IMR-90 (cell line): ENCODE measurements at regions not wholly inside any gene's neighbourhood (a gene's known extent, or its start where the extent isn't known, plus 50 kb on each side); places are given as distances from the start of the nearest gene placed in this dataset.

Source experiments
- ATAC-seq: fragments of 200-7000 bp; cut with Tn5 transposase; 2 replicates; pipeline ENCODE4 v1.9.1; 2020; ENCODE audit warnings: low read depth, mild to moderate bottlenecking, moderate library complexity
- BruUV-seq: library from RNA; stranded (reverse); fragments of 400-500 nt; replicated peaks from 2 replicates; lab custom pipeline; 2021; lab: Mats Ljungman, UMichigan
- CTCF ChIA-PET: fragments of 300-600 bp; formaldehyde crosslinking; extraction: SDS; loops from one replicate; lab custom pipeline; 2021; ENCODE audit warnings: antibody characterized with exemption; lab: Yijun Ruan, JAX
- POLR2A ChIA-PET: fragments of 300-600 bp; sonication (Branson Sonifier 250); formaldehyde crosslinking; loops from one replicate; lab custom pipeline; 2022; ENCODE audit warnings: antibody characterized with exemption; ENCODE audit not compliant: unreplicated experiment; lab: Charles Lee
- DNase-seq: peaks from one replicate; pipeline ENCODE4 v3.0.0; 2013
- H2AFZ ChIP-seq: replicated peaks from 2 replicates; pipeline ENCODE3; 2013; ENCODE audit warnings: low read length, mild to moderate bottlenecking; ENCODE audit not compliant: poor library complexity
- H2AK5ac ChIP-seq: 2 replicates; pipeline ENCODE4 v1.6.1; 2013; ENCODE audit warnings: low read depth, low read length, inconsistent platforms
- H2AK9ac ChIP-seq: replicated peaks from 2 replicates; pipeline ENCODE3; 2013; ENCODE audit warnings: mild to moderate bottlenecking, low read depth, low read length, moderate library complexity; ENCODE audit not compliant: poor library complexity
- H2BK120ac ChIP-seq: 2 replicates; pipeline ENCODE4 v1.6.1; 2013; ENCODE audit warnings: low read depth, low read length, inconsistent platforms
- H2BK15ac ChIP-seq: 3 replicates; pipeline ENCODE4 v1.6.1; 2013; ENCODE audit warnings: low read depth, low read length, inconsistent platforms
- H2BK20ac ChIP-seq: 2 replicates; pipeline ENCODE4 v1.6.1; 2013; ENCODE audit warnings: low read depth, mild to moderate bottlenecking, inconsistent platforms, low read length, moderate library complexity
- H2BK5ac ChIP-seq: 2 replicates; pipeline ENCODE4 v1.6.1; 2013; ENCODE audit warnings: mild to moderate bottlenecking, low read depth, low read length, inconsistent platforms; ENCODE audit not compliant: poor library complexity, severe bottlenecking
- H3K14ac ChIP-seq: replicated peaks from 2 replicates; pipeline ENCODE4 v1.6.1; 2013; ENCODE audit warnings: low read depth, low read length, inconsistent platforms
- H3K18ac ChIP-seq: 2 replicates; pipeline ENCODE4 v1.6.1; 2013; ENCODE audit warnings: low read depth, low read length, control low read depth
- H3K23ac ChIP-seq: 2 replicates; pipeline ENCODE4 v1.6.1; 2013; ENCODE audit warnings: low read depth, low read length, inconsistent platforms
- H3K27ac ChIP-seq: 2 replicates; pipeline ENCODE4 v1.5.1; 2013; ENCODE audit warnings: mild to moderate bottlenecking, control low read depth, low read length; ENCODE audit not compliant: insufficient read depth
- H3K27me3 ChIP-seq: 2 replicates; pipeline ENCODE4 v1.6.1; 2013; ENCODE audit warnings: low read length; ENCODE audit not compliant: control insufficient read depth, insufficient read depth
- H3K36me3 ChIP-seq: 2 replicates; pipeline ENCODE4 v1.6.1; 2013; ENCODE audit warnings: low read length, mixed read lengths; ENCODE audit not compliant: control insufficient read depth, insufficient read depth
- H3K4ac ChIP-seq: 2 replicates; pipeline ENCODE4 v1.6.1; 2013; ENCODE audit warnings: low read depth, low read length, inconsistent platforms
- H3K4me1 ChIP-seq: 2 replicates; pipeline ENCODE4 v1.6.1; 2013; ENCODE audit warnings: low read length, mixed read lengths; ENCODE audit not compliant: control insufficient read depth, insufficient read depth
- H3K4me2 ChIP-seq: 2 replicates; pipeline ENCODE4 v1.6.1; 2013; ENCODE audit warnings: low read depth, mild to moderate bottlenecking, control low read depth, low read length, moderate library complexity
- H3K4me3 ChIP-seq: 2 replicates; pipeline ENCODE4 v1.5.1; 2013; ENCODE audit warnings: low read depth, mild to moderate bottlenecking, control low read depth, low read length, moderate library complexity; ENCODE audit not compliant: insufficient read depth
- H3K56ac ChIP-seq: 2 replicates; pipeline ENCODE4 v1.6.1; 2013; ENCODE audit warnings: low read length, inconsistent platforms; ENCODE audit not compliant: insufficient read depth; ENCODE audit errors: extremely low read depth
- H3K79me1 ChIP-seq, 2 experiments: 2 replicates each; pipeline ENCODE4 v1.6.1; 2013; ENCODE audit warnings: low read length in 2 of 2, inconsistent platforms in 1 of 2, low read depth in 1 of 2
- H3K9ac ChIP-seq: 2 replicates; pipeline ENCODE4 v1.6.1; 2013; ENCODE audit warnings: low read depth, low read length, control low read depth
- H3K9me1 ChIP-seq: 2 replicates; pipeline ENCODE4 v1.6.1; 2013; ENCODE audit warnings: low read length, inconsistent platforms; ENCODE audit not compliant: insufficient read depth
- H3K9me3 ChIP-seq: 2 replicates; pipeline ENCODE4 v1.6.1; 2013; ENCODE audit warnings: low read length; ENCODE audit not compliant: control insufficient read depth, insufficient read depth
- H4K20me1 ChIP-seq: 2 replicates; pipeline ENCODE4 v1.6.1; 2013; ENCODE audit warnings: low read length, inconsistent platforms; ENCODE audit not compliant: insufficient read depth
- H4K5ac ChIP-seq: 2 replicates; pipeline ENCODE4 v1.6.1; 2013; ENCODE audit warnings: mild to moderate bottlenecking, low read depth, low read length, control low read depth
- H4K8ac ChIP-seq, 2 experiments: 2 replicates each; pipeline ENCODE4 v1.6.1; 2013; ENCODE audit warnings: low read depth in 2 of 2, low read length in 2 of 2, control low read depth in 1 of 2, inconsistent platforms in 1 of 2
- H4K91ac ChIP-seq: 2 replicates; pipeline ENCODE4 v1.6.1; 2013; ENCODE audit warnings: low read depth, low read length, inconsistent platforms; ENCODE audit not compliant: insufficient read depth
- BHLHE40 ChIP-seq: fragments of 150-350 bp; IDR thresholded peaks from 2 replicates; pipeline ENCODE4 v1.6.1; 2016; ENCODE audit warnings: mild to moderate bottlenecking, low read depth, low read length
- CEBPB ChIP-seq: IDR thresholded peaks from 2 replicates; pipeline ENCODE4 v1.6.1; 2012; ENCODE audit warnings: low read depth, low read length, improper control_type of control experiment
- CHD1 ChIP-seq: IDR thresholded peaks from 2 replicates; pipeline ENCODE4 v1.6.1; 2012; ENCODE audit warnings: low read depth, low read length, improper control_type of control experiment
- FOS ChIP-seq: fragments of 150-350 bp; IDR thresholded peaks from 2 replicates; pipeline ENCODE4 v1.6.1; 2016; ENCODE audit warnings: low read depth, low read length
- MAFK ChIP-seq: IDR thresholded peaks from 2 replicates; pipeline ENCODE4 v1.6.1; 2012; ENCODE audit warnings: low read depth, low read length, improper control_type of control experiment
- MAZ ChIP-seq: IDR thresholded peaks from 2 replicates; pipeline ENCODE4 v1.6.1; 2012; ENCODE audit warnings: low read depth, mild to moderate bottlenecking, low read length, improper control_type of control experiment, moderate library complexity, borderline replicate concordance
- MXI1 ChIP-seq: IDR thresholded peaks from 2 replicates; pipeline ENCODE4 v1.6.1; 2012; ENCODE audit warnings: low read depth, mild to moderate bottlenecking, low read length, moderate library complexity, borderline replicate concordance
- NFE2L2 ChIP-seq: fragments of 150-350 bp; IDR thresholded peaks from 2 replicates; pipeline ENCODE4 v1.6.1; 2016; ENCODE audit warnings: low read depth, mild to moderate bottlenecking, low read length
- POLR2A ChIP-seq: IDR thresholded peaks from 2 replicates; pipeline ENCODE4 v1.6.1; 2012; ENCODE audit warnings: mild to moderate bottlenecking, low read depth, low read length
- RAD21 ChIP-seq: IDR thresholded peaks from 2 replicates; pipeline ENCODE4 v1.6.1; 2012; ENCODE audit warnings: low read length, improper control_type of control experiment
- RCOR1 ChIP-seq: IDR thresholded peaks from 2 replicates; pipeline ENCODE4 v1.6.1; 2012; ENCODE audit warnings: mild to moderate bottlenecking, low read length, improper control_type of control experiment; ENCODE audit not compliant: insufficient replicate concordance
- RFX5 ChIP-seq: IDR thresholded peaks from 2 replicates; pipeline ENCODE4 v1.8.0; 2012; ENCODE audit warnings: low read depth, mild to moderate bottlenecking, low read length, moderate library complexity
- SMC3 ChIP-seq: fragments of 150-350 bp; IDR thresholded peaks from 2 replicates; pipeline ENCODE4 v1.6.1; 2016; ENCODE audit warnings: low read depth, mild to moderate bottlenecking, antibody characterized with exemption, low read length, moderate library complexity
- WGBS, 2 experiments: methylation state at CpG; one replicate each; pipeline versions ENCODE4 v1.1.5 to v1.1.7; 2013; ENCODE audit warnings: missing lambda C conversion rate in 2 of 2; ENCODE audit not compliant: insufficient read length in 1 of 2; ENCODE audit errors: extremely low coverage in 2 of 2; 5-methylcytosine and 5-hydroxymethylcytosine counted together
- dilution Hi-C: fragments of 300-500 bp; cut with HindIII; formaldehyde crosslinking; loops from one replicate; pipeline ENCODE4 v1.14.3; 2018; ENCODE audit warnings: low sequenced_read_pairs; ENCODE audit not compliant: unreplicated experiment
- in situ Hi-C: fragments of 300-500 bp; cut with MboI; formaldehyde crosslinking; loops from 3 replicates; pipeline ENCODE4 v1.14.3; 2019; ENCODE audit warnings: low sequenced_read_pairs, inconsistent platforms, mixed read lengths
- intact Hi-C: fragments of 100-400 bp; cut with micrococcal nuclease; formaldehyde crosslinking; loops from 2 replicates; pipeline ENCODE4 v1.10.0; 2022
- TF ChIP-seq, protein P1 (sequence below): fragments of 150-350 bp; IDR thresholded peaks from 2 replicates; pipeline ENCODE4 v1.6.1; 2016; ENCODE audit warnings: low read depth, mild to moderate bottlenecking, low read length, moderate library complexity, borderline replicate concordance
- TF ChIP-seq, protein P2 (sequence below): fragments of 150-350 bp; IDR thresholded peaks from 2 replicates; pipeline ENCODE4 v1.6.1; 2017; ENCODE audit warnings: mild to moderate bottlenecking, antibody characterized with exemption, low read length, low read depth
- TF ChIP-seq, protein P3 (sequence below): conservative IDR thresholded peaks from 2 replicates; pipeline ENCODE4 v1.5.1; 2012; ENCODE audit warnings: mild to moderate bottlenecking, low read depth, low read length, improper control_type of control experiment

DNA sequence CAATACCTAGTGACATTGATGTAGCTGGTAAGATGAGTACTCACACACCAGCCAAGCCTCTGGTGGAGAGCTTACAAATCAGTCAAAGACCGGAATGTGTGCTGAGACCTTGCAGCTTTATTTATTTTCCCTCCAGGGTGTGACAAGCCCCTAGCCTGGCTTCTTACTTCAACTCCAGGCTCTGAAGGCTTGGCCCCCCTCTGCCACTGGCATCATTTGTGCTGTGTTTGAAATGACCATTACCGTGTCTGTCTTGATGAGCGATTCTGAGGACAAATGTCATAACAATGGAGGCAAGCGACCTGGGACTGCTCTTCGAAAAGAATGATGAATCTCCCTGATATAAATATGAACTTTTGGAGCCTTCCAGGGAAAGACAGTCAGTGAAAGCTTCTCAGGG, 749.9 kb upstream of the HS6ST1 start:
- H2AK9ac ChIP-seq = no peak overlapping the region
- no peaks in the 10 kb centered on the region for H4K20me1 ChIP-seq
- in situ Hi-C loops = no loop called here
- BruUV-seq = no TSS peak
- H3K36me3 ChIP-seq = no peaks in the 10 kb centered on the region
- POLR2A ChIA-PET = no interaction called here
- H3K56ac ChIP-seq = no peak overlapping the region
- H3K23ac ChIP-seq = no peak overlapping the region
- no peaks in the 10 kb centered on the region for H3K4me1 ChIP-seq
- no peak overlapping the region for H3K14ac ChIP-seq
- dilution Hi-C loops = no loop called here
- H2AFZ ChIP-seq = no peak overlapping the region
- no peak overlapping the region for H3K27ac ChIP-seq
- H3K9ac ChIP-seq = no peak overlapping the region
- H2AK5ac ChIP-seq = no peak overlapping the region
- TF ChIP-seq MAZ = no peak
- no peak for TF ChIP-seq CHD1
- TF ChIP-seq, protein P1, sequence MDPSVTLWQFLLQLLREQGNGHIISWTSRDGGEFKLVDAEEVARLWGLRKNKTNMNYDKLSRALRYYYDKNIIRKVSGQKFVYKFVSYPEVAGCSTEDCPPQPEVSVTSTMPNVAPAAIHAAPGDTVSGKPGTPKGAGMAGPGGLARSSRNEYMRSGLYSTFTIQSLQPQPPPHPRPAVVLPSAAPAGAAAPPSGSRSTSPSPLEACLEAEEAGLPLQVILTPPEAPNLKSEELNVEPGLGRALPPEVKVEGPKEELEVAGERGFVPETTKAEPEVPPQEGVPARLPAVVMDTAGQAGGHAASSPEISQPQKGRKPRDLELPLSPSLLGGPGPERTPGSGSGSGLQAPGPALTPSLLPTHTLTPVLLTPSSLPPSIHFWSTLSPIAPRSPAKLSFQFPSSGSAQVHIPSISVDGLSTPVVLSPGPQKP = no peak
- TF ChIP-seq, protein P2, sequence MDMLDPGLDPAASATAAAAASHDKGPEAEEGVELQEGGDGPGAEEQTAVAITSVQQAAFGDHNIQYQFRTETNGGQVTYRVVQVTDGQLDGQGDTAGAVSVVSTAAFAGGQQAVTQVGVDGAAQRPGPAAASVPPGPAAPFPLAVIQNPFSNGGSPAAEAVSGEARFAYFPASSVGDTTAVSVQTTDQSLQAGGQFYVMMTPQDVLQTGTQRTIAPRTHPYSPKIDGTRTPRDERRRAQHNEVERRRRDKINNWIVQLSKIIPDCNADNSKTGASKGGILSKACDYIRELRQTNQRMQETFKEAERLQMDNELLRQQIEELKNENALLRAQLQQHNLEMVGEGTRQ = no peak
- TF ChIP-seq, protein P3, sequence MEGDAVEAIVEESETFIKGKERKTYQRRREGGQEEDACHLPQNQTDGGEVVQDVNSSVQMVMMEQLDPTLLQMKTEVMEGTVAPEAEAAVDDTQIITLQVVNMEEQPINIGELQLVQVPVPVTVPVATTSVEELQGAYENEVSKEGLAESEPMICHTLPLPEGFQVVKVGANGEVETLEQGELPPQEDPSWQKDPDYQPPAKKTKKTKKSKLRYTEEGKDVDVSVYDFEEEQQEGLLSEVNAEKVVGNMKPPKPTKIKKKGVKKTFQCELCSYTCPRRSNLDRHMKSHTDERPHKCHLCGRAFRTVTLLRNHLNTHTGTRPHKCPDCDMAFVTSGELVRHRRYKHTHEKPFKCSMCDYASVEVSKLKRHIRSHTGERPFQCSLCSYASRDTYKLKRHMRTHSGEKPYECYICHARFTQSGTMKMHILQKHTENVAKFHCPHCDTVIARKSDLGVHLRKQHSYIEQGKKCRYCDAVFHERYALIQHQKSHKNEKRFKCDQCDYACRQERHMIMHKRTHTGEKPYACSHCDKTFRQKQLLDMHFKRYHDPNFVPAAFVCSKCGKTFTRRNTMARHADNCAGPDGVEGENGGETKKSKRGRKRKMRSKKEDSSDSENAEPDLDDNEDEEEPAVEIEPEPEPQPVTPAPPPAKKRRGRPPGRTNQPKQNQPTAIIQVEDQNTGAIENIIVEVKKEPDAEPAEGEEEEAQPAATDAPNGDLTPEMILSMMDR = no peak
- TF ChIP-seq MAFK = no peak
- TF ChIP-seq FOS = no peak
- no peak for TF ChIP-seq RAD21
- no peak for TF ChIP-seq RCOR1
- no peak for TF ChIP-seq RFX5
- TF ChIP-seq CEBPB = no peak
- TF ChIP-seq NFE2L2 = no peak
- TF ChIP-seq POLR2A = no peak
- no peak for TF ChIP-seq SMC3
- TF ChIP-seq MXI1 = no peak
- TF ChIP-seq BHLHE40 = no peak
- H3K4me2 ChIP-seq = no peak overlapping the region
- CTCF ChIA-PET = no interaction called here
- WGBS, 2 experiments = no CpG with 5 or more reads among the region's 5 CpGs
- H4K91ac ChIP-seq = no peak overlapping the region
- H3K18ac ChIP-seq = no peak overlapping the region
- no peak overlapping the region for H2BK20ac ChIP-seq
- intact Hi-C loops = no loop called here
- H3K4ac ChIP-seq = no peak overlapping the region
- no peak overlapping the region for H2BK5ac ChIP-seq
- H3K79me1 ChIP-seq = no peaks in the 10 kb centered on the region
- H3K9me3 ChIP-seq = peaks cover 5% of the 10 kb centered on the region; the same call in 1 of the 2 replicates
- no peaks in the 10 kb centered on the region for H3K9me1 ChIP-seq
- no peak overlapping the region for H2BK15ac ChIP-seq
- no peak for DNase-seq
- no peak overlapping the region for H3K4me3 ChIP-seq
- H2BK120ac ChIP-seq = no peak overlapping the region
- ATAC-seq = no peak
- no peak overlapping the region for H4K5ac ChIP-seq
- H3K27me3 ChIP-seq = no peaks in the 10 kb centered on the region
- H4K8ac ChIP-seq = no peak overlapping the region
